GM13977 (cell line): ENCODE measurements at regions not wholly inside any gene's neighbourhood (a gene's known extent, or its start where the extent isn't known, plus 50 kb on each side); places are given as distances from the start of the nearest gene placed in this dataset.
"Not testable (repeated sequence)": the region's sequence is repeated elsewhere in the genome, so short reads cannot be mapped to it uniquely, and the experiment has no call there.

Experiments used
- DNase-seq: peaks from one replicate; pipeline ENCODE4 v3.0.0; 2012; ENCODE audit warnings: low spot score
- CTCF ChIP-seq: IDR thresholded peaks from 2 replicates; pipeline ENCODE4 v1.5.1; 2012; ENCODE audit warnings: mild to moderate bottlenecking, control low read depth; ENCODE audit not compliant: insufficient read depth; ENCODE audit errors: extremely low read depth, missing control alignments
- in situ Hi-C: fragments of 300-500 bp; cut with MboI; formaldehyde crosslinking; loops from one replicate; pipeline ENCODE4 v1.12.0; 2022; ENCODE audit warnings: low sequenced_read_pairs, low pct_unique_long_range_greater_than_20kb, mixed read lengths, inconsistent platforms; ENCODE audit not compliant: unreplicated experiment

- in situ Hi-C loops, result no loop called here
- DNase-seq, result no peak
- TF ChIP-seq CTCF, result no peak
These were observed 456.5 kb upstream of the NDST3 start for GRCh38 chr4:117577686-117578311.

GRCh38 chr4:117588771-117589170 lies 445.5 kb upstream of the NDST3 start:
- in situ Hi-C loops, result no loop called here
- no peak for TF ChIP-seq CTCF
- DNase-seq, result no peak

GRCh38 chr4:117596917-117597480 lies 437.3 kb upstream of the NDST3 start:
- no peak for TF ChIP-seq CTCF
- DNase-seq, result no peak
- in situ Hi-C loops, result no loop called here

- in situ Hi-C loops, DNase-seq: not testable (repeated sequence)
These were observed 434.9 kb upstream of the NDST3 start for GRCh38 chr4:117599393-117599792.

- in situ Hi-C loops, DNase-seq: not testable (repeated sequence)
These were observed 433.4 kb upstream of the NDST3 start for GRCh38 chr4:117600936-117601335.

GRCh38 chr4:117610706-117611308 lies 423.5 kb upstream of the NDST3 start:
- DNase-seq, result no peak
- no peak for TF ChIP-seq CTCF
- in situ Hi-C loops, result no loop called here

GRCh38 chr4:117621673-117622072 lies 412.6 kb upstream of the NDST3 start:
- in situ Hi-C loops, result no loop called here
- no peak for DNase-seq
- no peak for TF ChIP-seq CTCF

- in situ Hi-C loops, result no loop called here
- no peak for TF ChIP-seq CTCF
- no peak for DNase-seq
These were observed 411.0 kb upstream of the NDST3 start for GRCh38 chr4:117623326-117623725.
